H9 (cell line): ENCODE measurements at regions not wholly inside any gene's neighbourhood (a gene's known extent, or its start where the extent isn't known, plus 50 kb on each side); places are given as distances from the start of the nearest gene placed in this dataset.

ENCODE experiments used
- DNase-seq: peaks from one replicate; pipeline ENCODE4 v3.0.0-alpha.2; 2017
- H2AFZ ChIP-seq: one replicate; pipeline ENCODE4 v1.6.1; 2013; ENCODE audit warnings: mild to moderate bottlenecking, low read length, control low read depth, moderate library complexity
- H2AK5ac ChIP-seq: 2 replicates; pipeline ENCODE4 v1.6.1; 2013; ENCODE audit warnings: low read length, control low read depth, mixed read lengths; ENCODE audit not compliant: insufficient read length
- H2BK120ac ChIP-seq: one replicate; pipeline ENCODE4 v1.6.1; 2013; ENCODE audit warnings: low read depth, mild to moderate bottlenecking, low read length, control low read depth, inconsistent platforms; ENCODE audit not compliant: poor library complexity, severe bottlenecking
- H2BK12ac ChIP-seq: 2 replicates; pipeline ENCODE4 v1.6.1; 2013; ENCODE audit warnings: low read length, control low read depth, mixed read lengths, low read depth; ENCODE audit not compliant: insufficient read length
- H2BK15ac ChIP-seq: 2 replicates; pipeline ENCODE4 v1.6.1; 2013; ENCODE audit warnings: low read depth, low read length, control low read depth
- H2BK20ac ChIP-seq: one replicate; pipeline ENCODE4 v1.6.1; 2013; ENCODE audit warnings: low read depth, mild to moderate bottlenecking, low read length, control low read depth, inconsistent platforms; ENCODE audit not compliant: poor library complexity, severe bottlenecking
- H2BK5ac ChIP-seq: 2 replicates; pipeline ENCODE4 v1.6.1; 2013; ENCODE audit warnings: low read length, control low read depth, mixed read lengths; ENCODE audit not compliant: insufficient read length
- H3K14ac ChIP-seq: 2 replicates; pipeline ENCODE4 v1.6.1; 2013; ENCODE audit warnings: low read length, control low read depth; ENCODE audit not compliant: insufficient read depth
- H3K18ac ChIP-seq: 2 replicates; pipeline ENCODE4 v1.6.1; 2013; ENCODE audit warnings: low read depth, mild to moderate bottlenecking, mixed read lengths, low read length, control low read depth; ENCODE audit not compliant: insufficient read length
- H3K23ac ChIP-seq: 2 replicates; pipeline ENCODE4 v1.6.1; 2013; ENCODE audit warnings: low read length, control low read depth, mixed read lengths, low read depth; ENCODE audit not compliant: insufficient read length
- H3K23me2 ChIP-seq: 2 replicates; pipeline ENCODE4 v1.6.1; 2013; ENCODE audit warnings: low read depth, mild to moderate bottlenecking, mixed read lengths, low read length, control low read depth; ENCODE audit not compliant: insufficient read length, poor library complexity, severe bottlenecking
- H3K27ac ChIP-seq: 2 replicates; pipeline ENCODE4 v1.5.1; 2013; ENCODE audit warnings: low read length, control low read depth, mixed read lengths, low read depth; ENCODE audit not compliant: insufficient read length
- H3K27me3 ChIP-seq: 2 replicates; pipeline ENCODE4 v1.6.1; 2013; ENCODE audit warnings: low read length, control low read depth, inconsistent platforms; ENCODE audit not compliant: insufficient read depth
- H3K4ac ChIP-seq: 2 replicates; pipeline ENCODE4 v1.6.1; 2013; ENCODE audit warnings: low read depth, mild to moderate bottlenecking, control low read depth, inconsistent platforms, low read length, moderate library complexity
- H3K4me1 ChIP-seq: 2 replicates; pipeline ENCODE4 v1.6.1; 2013; ENCODE audit warnings: low read length, control low read depth, inconsistent platforms; ENCODE audit not compliant: insufficient read depth
- H3K4me2 ChIP-seq: 2 replicates; pipeline ENCODE4 v1.6.1; 2013; ENCODE audit warnings: low read length, control low read depth, mixed read lengths; ENCODE audit not compliant: insufficient read length, insufficient read depth
- H3K56ac ChIP-seq: 2 replicates; pipeline ENCODE4 v1.6.1; 2013; ENCODE audit warnings: low read depth, mild to moderate bottlenecking, mixed read lengths, low read length, control low read depth; ENCODE audit not compliant: insufficient read length
- H3K79me1 ChIP-seq: 2 replicates; pipeline ENCODE4 v1.6.1; 2013; ENCODE audit warnings: low read depth, mild to moderate bottlenecking, moderate library complexity, low read length, control low read depth, inconsistent platforms; ENCODE audit not compliant: insufficient read depth, poor library complexity, severe bottlenecking
- H3K79me2 ChIP-seq: 2 replicates; pipeline ENCODE4 v1.6.1; 2013; ENCODE audit warnings: low read length, control low read depth, inconsistent platforms; ENCODE audit not compliant: insufficient read depth
- H3K9ac ChIP-seq: 2 replicates; pipeline ENCODE4 v1.6.1; 2013; ENCODE audit warnings: low read length, control low read depth, mixed read lengths; ENCODE audit not compliant: insufficient read length; ENCODE audit errors: extremely low read depth
- H3K9me3 ChIP-seq: one replicate; pipeline ENCODE4 v1.6.1; 2013; ENCODE audit warnings: low read depth, low read length, inconsistent platforms; ENCODE audit not compliant: control insufficient read depth
- H3T11ph ChIP-seq: one replicate; pipeline ENCODE4 v1.6.1; 2013; ENCODE audit warnings: mild to moderate bottlenecking, low read length, control low read depth, inconsistent platforms
- H4K20me1 ChIP-seq: one replicate; pipeline ENCODE4 v1.6.1; 2013; ENCODE audit not compliant: control insufficient read depth, insufficient read length, insufficient read depth
- H4K5ac ChIP-seq: 2 replicates; pipeline ENCODE4 v1.6.1; 2013; ENCODE audit warnings: low read depth, mild to moderate bottlenecking, mixed read lengths, low read length, control low read depth; ENCODE audit not compliant: insufficient read length
- H4K8ac ChIP-seq: replicated peaks from 2 replicates; pipeline ENCODE4 v1.6.1; 2013; ENCODE audit warnings: low read length, control low read depth, mixed read lengths, low read depth; ENCODE audit not compliant: insufficient read length
- H4K91ac ChIP-seq: 2 replicates; pipeline ENCODE4 v1.6.1; 2013; ENCODE audit warnings: low read depth, mild to moderate bottlenecking, moderate library complexity, mixed read lengths, low read length, control low read depth; ENCODE audit not compliant: insufficient read length
- H3K27ac Mint-ChIP-seq, 3 experiments: 2 replicates in 2 of 3; 3 replicates in 1 of 3; pipeline ENCODE4 v1.8.0; 2020 to 2021; ENCODE audit warnings: mixed read lengths in 3 of 3, mild to moderate bottlenecking in 1 of 3, moderate library complexity in 1 of 3
- H3K27me3 Mint-ChIP-seq: 2 replicates; pipeline ENCODE4 v1.8.0; 2021; ENCODE audit warnings: low read depth, mild to moderate bottlenecking, moderate library complexity, mixed read lengths
- H3K36me3 Mint-ChIP-seq, 3 experiments: 2 replicates in 2 of 3; 3 replicates in 1 of 3; pipeline ENCODE4 v1.8.0; 2020 to 2021; ENCODE audit warnings: low read depth in 3 of 3, mixed read lengths in 3 of 3; ENCODE audit not compliant: insufficient read depth in 1 of 3
- H3K4me1 Mint-ChIP-seq, 2 experiments: 2 replicates each; pipeline ENCODE4 v1.8.0; 2020; ENCODE audit warnings: mixed read lengths in 2 of 2
- H3K4me3 Mint-ChIP-seq, 2 experiments: 2 replicates in 1 of 2; 3 replicates in 1 of 2; pipeline ENCODE4 v1.8.0; 2020 to 2021; ENCODE audit warnings: mild to moderate bottlenecking in 2 of 2, mixed read lengths in 2 of 2, moderate library complexity in 1 of 2
- H3K9me3 Mint-ChIP-seq, 2 experiments: 2 replicates in 1 of 2; 3 replicates in 1 of 2; pipeline ENCODE4 v1.8.0; 2020; ENCODE audit warnings: mild to moderate bottlenecking in 2 of 2, mixed read lengths in 2 of 2, moderate library complexity in 1 of 2
- WGBS: extraction: QIAGEN DNeasy Blood & Tissue Kit; methylation state at CpG from one replicate; pipeline ENCODE4 v1.1.7; 2013; ENCODE audit warnings: missing lambda C conversion rate, low lambda C conversion rate, mixed read lengths; ENCODE audit not compliant: insufficient read length; ENCODE audit errors: extremely low coverage; 5-methylcytosine and 5-hydroxymethylcytosine counted together
- TF ChIP-seq, protein P1 (sequence below): fragments of 200-600 bp; sonication (generic); conservative IDR thresholded peaks from 3 replicates; pipeline ENCODE4 v1.8.0; 2021; ENCODE audit warnings: antibody characterized with exemption, mild to moderate bottlenecking

DNA sequence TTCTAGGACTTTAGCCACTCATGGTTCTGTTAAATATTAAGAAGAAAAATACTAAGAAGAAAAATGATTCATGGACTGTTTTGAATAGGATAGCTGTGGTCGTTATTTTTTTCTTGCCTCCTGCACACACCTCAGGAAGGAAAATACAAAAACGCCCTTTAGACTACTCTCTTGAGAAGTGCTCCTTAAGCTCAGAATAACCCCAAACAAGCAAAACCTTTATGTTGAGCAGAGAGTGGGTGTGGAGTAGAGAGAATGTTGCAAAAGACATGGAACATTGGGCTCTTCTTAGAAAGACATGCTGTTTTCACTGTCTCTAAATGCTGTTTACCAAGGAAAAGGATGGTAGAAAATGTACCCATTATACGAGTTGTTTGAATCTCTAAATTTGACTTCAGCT is 140.3 kb downstream of the LMNTD1 start:
- H3K27me3 ChIP-seq, result no peaks in the 10 kb centered on the region
- no peak overlapping the region for H4K91ac ChIP-seq

More for the DNA sequence above, 140.3 kb downstream of the LMNTD1 start:
- H3K23ac ChIP-seq, result no peak overlapping the region
- H3K23me2 ChIP-seq, result no peaks in the 10 kb centered on the region
- no peak overlapping the region for H3T11ph ChIP-seq
- no peak overlapping the region for H3K4ac ChIP-seq
- no peaks in the 10 kb centered on the region for H3K4me1 ChIP-seq
- peaks cover 2% of the 10 kb centered on the region; the same call in 1 of the 2 replicates for H3K27me3 Mint-ChIP-seq
- no peak overlapping the region for H3K27ac ChIP-seq
- H3K4me2 ChIP-seq, result no peak overlapping the region
- no peak overlapping the region for H3K14ac ChIP-seq
- no peak overlapping the region for H4K8ac ChIP-seq
- no peak overlapping the region for H3K56ac ChIP-seq
- no peak overlapping the region for H3K27ac Mint-ChIP-seq
- WGBS, result no CpG with 5 or more reads among the region's 3 CpGs
- no peaks in the 10 kb centered on the region for H3K79me1 ChIP-seq
- no peak overlapping the region for H4K5ac ChIP-seq
- H3K4me3 Mint-ChIP-seq, result no peak overlapping the region
- no peak overlapping the region for H2BK20ac ChIP-seq
- no peak overlapping the region for H2BK12ac ChIP-seq
- no peaks in the 10 kb centered on the region for H3K9me3 ChIP-seq
- H2BK15ac ChIP-seq, result no peak overlapping the region
- no peaks in the 10 kb centered on the region for H3K79me2 ChIP-seq
- H4K20me1 ChIP-seq, result no peaks in the 10 kb centered on the region
- TF ChIP-seq, protein P1, sequence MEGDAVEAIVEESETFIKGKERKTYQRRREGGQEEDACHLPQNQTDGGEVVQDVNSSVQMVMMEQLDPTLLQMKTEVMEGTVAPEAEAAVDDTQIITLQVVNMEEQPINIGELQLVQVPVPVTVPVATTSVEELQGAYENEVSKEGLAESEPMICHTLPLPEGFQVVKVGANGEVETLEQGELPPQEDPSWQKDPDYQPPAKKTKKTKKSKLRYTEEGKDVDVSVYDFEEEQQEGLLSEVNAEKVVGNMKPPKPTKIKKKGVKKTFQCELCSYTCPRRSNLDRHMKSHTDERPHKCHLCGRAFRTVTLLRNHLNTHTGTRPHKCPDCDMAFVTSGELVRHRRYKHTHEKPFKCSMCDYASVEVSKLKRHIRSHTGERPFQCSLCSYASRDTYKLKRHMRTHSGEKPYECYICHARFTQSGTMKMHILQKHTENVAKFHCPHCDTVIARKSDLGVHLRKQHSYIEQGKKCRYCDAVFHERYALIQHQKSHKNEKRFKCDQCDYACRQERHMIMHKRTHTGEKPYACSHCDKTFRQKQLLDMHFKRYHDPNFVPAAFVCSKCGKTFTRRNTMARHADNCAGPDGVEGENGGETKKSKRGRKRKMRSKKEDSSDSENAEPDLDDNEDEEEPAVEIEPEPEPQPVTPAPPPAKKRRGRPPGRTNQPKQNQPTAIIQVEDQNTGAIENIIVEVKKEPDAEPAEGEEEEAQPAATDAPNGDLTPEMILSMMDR, result no peak
- no peak overlapping the region for H3K9ac ChIP-seq
- H3K9me3 Mint-ChIP-seq, result no peaks in the 10 kb centered on the region; a peak in 1 of 5 replicates
- no peak for DNase-seq
- no peak overlapping the region for H3K18ac ChIP-seq
- H3K4me1 Mint-ChIP-seq, result no peaks in the 10 kb centered on the region
- no peak overlapping the region for H2BK5ac ChIP-seq
- H2AFZ ChIP-seq, result no peak overlapping the region
- no peak overlapping the region for H2BK120ac ChIP-seq
- no peaks in the 10 kb centered on the region for H3K36me3 Mint-ChIP-seq
- H2AK5ac ChIP-seq, result no peak overlapping the region
